ENCODE measurements at regions not wholly inside any gene's neighbourhood (a gene's known extent, or its start where the extent isn't known, plus 50 kb on each side); places are given as distances from the start of the nearest gene placed in this dataset.

DNA sequence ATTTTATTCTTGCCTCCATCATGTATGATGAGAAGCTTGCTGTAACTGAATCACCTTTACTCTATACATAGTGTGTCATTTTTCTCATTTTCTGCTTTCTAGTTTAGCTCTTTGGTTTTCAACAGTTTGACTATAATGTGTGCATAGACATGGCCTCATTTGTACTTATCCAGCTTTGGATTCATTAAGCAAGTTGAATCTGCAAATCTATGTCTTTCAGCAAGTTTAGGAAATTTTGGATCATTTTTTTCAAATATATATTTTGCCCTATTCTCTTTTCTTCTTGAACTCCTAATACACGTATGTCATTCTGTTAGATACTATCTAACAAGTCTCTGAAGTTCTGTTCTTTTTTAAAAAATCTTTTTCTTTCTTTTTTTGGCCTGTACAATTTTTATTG, 57.8 kb downstream of the PRLHR start:
- no peak for DNase-seq

DNA sequence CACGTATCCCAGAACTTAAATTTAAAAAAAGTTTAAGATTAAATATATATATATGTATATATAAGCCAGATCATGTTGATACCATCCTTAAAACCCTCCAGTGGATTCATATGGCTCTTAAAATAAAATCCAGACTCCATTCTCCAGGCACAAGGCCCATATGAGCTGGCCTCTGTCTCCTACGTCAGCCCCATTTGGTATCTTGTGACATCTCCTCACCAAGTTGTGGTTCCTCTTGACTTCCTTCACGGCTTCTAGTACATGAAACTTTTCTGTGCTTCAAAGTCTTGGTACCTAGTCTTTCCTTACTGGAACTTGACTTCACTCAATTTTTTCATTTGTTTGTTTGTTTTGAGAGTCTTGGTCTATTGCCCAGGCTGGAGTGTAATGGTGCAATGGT, 61.3 kb downstream of the PRLHR start:
- DNase-seq: no peak

DNA sequence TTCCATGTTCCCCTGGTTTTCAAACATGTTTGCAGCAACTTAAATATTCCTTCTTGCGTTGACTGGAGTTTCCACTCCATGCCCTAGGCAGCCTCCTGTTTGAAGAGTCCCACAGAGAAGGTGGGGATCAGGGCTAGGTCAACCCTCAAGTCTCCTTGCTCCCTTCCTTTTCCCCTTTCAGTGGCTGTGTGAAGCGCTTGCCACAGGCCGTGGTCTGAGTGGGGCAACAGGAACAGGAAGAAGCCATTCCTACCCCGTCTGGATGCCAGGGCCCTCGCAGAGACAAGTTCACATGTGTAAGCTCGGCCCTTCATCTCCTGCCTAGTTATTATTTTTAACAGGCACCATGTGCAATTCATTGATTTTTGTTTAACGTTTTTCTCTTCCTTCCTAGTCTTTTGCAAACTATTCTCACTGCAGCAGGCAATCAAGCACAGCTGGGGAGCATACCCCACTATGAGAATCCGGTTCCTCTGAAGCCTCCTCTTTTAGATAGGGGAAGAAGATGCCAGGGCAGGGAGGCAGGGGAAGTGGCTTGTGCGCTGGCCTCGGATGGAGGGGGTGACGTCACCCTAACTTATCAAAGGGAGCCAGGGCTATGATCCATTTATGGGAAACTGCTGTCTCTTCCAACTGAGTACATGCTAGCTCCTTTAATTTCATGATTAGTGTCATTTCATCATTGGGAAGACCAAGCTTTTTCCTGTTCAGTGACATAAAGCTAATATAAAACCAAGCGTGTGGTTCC, 64.2 kb downstream of the PRLHR start:
- DNase-seq: peak; percentile 44

DNA sequence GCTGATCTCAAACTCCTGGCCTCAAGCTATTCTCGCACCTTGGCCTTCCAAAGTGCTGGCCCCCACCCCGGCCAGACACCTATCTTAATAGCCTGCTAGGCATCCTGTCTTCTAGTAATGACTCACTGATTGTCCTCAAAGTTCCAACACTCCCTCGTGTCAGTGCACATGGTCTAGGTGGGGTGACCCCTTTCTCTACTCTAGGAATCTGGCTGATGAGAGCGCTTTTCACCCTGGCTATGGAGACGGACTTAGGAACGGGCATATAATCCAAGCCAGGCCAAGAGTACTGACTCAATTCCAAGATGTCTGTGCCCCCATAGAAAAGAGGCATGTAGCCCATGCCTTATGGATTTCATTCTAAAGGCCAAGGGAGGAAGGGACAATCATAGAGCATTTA, 67.0 kb downstream of the PRLHR start:
- DNase-seq: no peak

DNA sequence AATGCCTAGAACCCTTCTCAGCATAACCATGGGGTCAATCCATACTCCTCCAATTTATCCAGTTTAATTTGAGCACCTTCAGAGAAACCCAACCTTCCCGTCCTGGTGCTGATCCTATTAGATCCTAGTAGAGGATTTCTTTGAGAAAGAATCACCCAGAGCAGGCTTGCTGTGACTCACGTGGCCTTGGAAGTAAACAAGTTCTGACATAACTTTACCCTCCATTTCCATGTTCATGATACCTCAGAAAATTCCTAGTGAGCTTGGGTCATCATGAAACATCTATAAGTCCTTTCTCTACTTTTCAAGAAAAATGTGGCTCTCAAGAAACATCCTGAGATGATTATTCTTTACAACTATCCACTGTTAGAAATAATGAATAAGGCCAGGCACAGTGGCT, 71.7 kb downstream of the PRLHR start:
- DNase-seq: peak; percentile 34

DNA sequence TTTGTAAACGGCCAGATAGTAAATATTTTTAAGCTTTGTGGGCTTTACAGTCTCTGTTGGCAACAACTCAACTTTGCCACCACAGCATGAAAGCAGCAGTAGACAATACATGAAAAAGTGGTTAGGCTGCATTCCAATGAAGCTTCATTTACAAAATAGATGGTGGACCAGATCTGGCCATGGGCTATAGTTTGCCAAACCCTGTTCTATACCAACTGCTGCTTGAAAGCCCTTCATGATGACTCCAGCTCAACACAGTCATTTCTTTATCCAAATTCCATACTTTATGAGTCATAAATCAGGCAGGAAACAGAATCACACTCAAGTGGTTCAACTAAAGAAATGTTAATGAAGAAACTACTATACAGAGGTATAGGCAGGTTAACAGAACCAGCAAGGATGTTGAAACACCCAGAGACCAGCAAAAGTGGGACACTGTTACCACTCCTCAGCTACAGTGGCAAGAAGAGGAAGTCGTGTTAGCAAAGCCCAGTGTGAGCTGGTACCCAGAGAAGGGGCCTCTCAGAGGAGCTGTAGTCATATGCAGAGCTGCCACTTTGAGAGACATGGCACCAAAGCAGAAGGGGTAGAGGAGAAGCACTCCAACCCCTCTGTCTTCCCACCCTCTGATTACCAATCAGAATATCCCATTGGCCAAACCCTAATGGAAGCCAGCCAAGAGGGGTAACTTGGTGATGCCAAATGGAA, 72.5 kb downstream of the PRLHR start:
- peak; percentile 78 for DNase-seq

DNA sequence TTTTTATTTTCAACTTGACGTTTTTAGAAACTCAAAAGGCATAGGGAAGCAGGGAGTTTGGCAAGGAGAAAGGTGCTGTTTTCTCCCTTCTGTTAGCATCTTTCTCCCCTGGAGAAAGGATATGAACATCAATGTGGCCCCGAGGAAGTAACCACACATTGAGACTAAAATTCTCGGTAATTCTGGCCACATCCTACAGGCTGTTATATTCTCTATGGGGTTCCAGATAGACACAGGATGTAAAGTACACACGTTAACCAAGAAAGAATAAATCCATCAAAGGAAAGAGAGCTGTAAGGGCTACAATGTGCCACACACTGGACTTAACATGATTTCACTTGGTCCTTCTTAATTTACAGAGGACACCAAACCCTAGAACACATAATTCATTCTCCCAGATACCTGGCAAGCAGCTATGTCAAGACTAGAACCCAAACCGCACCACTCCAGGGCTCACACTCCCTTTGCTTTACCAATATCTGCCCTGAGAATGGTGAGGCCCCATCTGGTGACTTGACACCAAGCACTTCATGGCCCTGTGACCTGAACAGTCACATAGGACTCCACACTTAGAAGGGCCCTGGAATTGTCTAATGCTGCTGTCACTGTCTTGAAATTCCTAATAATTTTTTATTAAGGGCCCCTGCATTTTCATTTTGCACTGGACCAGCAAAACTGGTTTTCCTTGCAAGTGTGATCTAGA, 73.9 kb downstream of the PRLHR start:
- no peak for DNase-seq

DNA sequence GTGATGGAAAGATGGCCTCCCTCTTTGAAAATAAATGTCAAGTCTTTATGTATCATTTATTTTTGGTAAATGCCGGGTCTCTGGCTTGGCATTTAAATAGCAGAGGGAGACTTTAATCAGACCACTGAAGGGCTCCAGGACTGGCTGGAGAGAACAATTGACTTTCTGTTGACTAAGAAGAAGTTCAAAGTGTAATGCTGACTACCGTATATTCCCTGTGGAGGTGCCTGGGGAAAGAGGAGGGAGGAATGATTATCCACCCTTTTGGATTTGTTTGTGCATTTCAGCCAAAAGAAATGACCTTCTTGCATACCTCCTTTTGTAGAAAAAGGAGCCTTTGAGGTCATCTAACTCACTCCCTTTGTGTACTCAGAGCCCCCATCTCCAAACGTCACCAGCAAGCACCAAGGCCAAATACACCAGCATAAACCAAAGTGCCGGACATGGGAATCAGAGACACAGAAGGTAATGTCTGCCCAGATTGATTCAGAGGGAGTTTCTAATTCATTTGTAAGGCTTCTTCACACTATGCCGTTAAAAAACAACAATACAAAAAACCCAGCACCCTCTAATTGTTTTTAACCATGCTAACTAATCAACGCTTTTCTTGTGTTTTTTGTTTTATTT, 75.2 kb downstream of the PRLHR start:
- no peak for DNase-seq

DNA sequence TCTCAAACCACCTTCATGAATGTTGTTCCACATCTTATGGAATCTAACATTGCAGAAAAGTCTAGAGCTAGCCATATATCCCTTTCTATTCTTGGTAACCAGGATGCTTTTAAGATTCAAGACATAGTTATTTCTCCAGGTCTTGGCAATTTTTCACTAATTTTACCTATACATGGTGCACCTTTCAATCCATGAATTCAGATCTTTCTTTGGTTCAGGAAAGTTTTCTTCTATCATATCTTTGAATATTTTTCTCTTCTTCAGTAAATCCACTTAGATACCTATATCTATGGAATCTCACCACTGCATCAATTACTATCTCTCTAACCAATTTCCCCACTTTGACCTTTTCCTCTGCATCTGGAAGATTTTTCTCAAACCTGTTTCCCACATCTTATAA, 77.4 kb downstream of the PRLHR start:
- no peak for DNase-seq

DNA sequence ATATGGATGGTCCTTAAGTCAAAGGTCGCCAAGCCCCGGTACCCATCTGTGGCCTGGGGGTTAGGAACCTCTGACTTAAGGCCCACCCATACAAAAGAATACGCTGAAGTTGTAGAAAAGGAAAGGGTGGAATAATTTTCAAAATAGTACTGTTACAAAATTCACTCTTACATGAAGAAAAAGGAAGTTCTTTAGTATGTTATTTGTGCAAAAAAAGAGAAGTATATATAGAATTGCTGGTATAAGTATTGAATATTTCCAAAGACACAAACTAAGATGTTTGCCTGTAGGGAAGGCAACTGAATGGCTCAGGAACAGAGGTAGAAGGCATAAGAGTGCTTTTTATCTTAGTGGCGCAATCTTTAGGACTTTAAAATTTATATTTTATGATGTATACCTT, 78.7 kb downstream of the PRLHR start:
- DNase-seq: no peak

DNA sequence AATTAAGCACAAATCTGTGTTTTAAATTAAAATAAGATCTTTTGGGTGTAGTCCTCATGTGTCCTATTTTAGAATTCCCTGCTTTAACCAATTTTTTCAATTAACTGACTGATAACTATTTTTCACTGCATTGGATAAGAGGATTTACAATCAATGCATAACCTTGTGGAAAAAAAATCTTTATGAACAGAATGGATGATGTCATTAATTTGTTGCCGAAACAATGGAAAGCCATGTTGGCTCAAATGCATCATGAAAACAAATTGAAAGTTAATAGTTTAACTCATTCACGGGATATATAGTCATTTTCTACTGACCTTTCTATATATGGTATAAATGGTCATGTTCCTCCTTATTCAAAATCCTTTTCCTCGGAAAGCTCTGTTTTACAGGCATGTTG, 82.3 kb downstream of the PRLHR start:
- DNase-seq: no peak

DNA sequence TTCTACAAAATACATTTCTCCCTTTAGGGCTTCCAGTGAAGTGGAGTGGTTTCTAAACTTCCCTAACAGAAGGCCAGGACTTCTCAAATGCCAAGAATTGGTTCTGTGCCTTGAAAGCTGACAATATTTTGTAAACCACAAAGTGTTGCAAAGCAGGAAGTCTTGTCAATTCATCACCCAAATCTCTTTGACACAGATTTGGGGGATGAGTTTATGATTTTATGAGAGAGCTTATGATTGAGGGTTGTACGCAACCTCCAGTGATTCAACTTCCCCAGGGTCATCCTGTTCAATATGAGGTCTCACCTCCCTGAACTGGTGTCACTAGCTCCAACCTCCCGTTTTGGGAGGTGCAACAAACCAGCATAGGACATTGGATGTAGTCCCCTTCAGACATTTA, 83.7 kb downstream of the PRLHR start:
- no peak for DNase-seq

DNA sequence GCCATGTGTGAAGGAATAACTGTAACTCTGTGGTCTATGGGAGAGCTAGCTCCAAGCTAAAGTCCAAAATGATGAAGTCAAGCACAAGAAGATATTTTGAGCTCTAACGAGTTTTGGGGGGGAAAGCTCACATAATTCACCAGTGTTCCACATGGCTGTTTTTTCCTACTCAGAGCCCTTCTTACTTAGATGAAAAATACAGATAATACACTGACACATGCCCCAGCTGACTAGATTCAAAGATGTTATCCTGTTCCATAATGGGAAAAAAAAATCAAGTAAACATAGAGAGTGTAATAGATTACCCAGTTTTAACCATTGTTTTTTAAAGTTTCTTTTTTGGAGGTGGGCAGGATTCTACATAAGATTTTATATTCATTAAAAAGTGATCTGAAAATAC, 86.6 kb downstream of the PRLHR start:
- DNase-seq: no peak

DNA sequence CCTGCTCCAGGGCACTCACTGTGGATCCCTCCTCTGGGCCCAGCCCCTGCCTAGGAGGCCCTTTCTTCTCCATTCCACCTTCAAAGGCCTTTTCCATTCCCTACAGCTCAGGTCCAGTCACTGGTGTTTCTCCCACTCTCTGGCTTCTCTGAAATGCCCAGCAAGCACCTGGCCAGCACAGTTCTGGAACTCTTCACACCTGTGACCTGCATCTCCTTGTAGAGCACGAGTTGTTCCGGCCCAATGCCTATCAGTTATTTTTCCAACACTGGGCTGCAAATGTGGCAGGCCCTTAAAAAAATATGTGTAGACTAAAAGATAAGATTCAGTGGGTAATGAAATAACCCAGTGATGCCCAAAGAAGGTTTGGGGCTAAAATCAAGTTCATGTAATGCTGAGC, 87.1 kb downstream of the PRLHR start:
- DNase-seq: no peak

DNA sequence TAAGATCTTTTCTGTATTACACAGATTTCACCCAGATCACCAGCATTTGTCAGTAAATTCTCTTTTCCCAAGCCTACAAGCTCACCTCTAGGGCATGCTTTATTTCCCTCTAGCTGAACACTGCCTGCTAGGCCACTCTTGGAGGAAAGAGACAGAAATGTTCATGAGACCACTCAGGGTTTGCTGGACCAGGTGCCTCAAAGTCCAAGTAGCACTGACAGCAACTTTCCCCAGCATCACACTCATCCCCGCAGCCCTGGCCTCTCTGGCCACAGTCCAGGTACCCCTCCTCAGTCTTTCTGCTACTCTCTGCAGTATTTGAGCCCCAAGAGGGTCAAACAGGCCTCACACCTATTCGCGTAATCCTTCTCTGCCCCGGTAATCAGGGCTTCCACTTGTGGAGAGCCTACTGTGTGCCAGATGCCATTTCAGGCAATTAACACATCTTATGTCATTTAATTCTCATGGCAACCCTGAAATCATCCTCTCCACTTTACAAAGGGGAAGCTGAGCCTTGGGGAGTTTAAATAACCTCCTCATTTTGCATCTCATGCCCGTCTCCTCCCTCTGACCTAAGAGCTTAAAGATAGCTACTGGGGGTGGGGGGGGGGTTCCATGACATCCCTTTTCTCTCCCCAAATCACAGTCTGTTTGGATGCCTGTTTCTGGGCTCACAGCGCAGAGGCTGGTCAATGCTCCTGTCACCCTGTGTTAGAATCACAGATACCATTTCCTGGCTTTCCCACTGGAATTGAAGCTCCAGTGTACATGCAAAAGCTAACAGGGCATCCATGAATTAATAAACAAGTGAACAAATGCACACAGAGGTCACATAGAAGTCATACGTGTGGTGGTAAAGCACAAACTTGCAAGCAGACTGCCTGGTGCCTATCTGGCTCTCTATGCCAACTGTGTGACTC, 88.5 kb downstream of the PRLHR start:
- DNase-seq: no peak

DNA sequence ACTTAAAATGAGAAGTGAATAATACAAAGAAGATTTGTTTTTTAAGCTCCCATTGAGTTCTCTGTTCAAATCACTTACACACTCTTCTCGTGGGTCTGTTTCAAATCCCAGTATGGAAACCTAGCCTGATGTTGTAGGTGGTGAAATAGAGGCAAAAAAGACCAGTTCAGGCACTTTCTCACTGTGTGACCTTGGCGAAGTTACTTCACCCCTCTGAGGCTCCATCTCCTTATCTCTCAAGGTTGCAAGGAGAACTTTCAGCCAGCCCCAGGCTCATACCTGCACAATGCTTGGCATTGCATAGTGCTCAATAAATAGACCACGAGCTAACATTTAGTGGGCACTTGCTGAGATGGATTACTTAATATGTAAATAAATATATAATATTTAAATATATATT, 90.1 kb downstream of the PRLHR start:
- DNase-seq: no peak

DNA sequence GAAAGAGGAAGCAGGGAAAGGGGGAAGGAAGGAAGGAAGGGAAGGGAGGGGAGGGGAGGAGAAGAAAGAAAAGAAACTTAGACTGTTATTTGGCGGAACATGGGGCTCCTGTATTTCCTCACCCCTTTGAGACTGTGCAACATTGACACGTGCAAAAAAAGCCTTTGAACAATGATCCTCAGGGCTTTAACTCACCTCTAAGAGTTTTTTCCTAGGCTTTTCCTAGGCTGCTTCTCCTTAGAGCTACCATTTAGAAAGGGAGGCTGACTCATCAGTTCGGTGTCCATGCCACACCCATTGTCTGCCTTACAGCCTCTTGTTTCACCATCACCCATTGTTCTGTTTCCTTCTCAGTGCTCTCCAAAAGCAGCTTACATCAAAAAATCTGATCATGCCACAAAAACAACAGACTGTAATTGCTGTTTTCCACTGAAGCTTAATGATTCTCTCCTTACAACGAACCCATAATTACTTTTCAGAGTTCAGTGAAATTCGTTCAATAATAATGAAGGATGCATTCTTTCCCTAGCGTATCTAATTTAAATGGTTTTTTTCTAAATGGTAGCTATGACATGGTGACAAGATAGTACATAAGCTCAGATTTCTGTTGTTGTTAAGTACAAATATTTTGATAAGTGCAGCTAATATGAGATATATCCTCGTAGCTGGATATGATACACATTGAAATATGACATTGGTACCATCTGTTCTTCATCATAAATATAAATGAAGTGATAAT, 90.8 kb downstream of the PRLHR start:
- DNase-seq: peak; percentile 59

DNA sequence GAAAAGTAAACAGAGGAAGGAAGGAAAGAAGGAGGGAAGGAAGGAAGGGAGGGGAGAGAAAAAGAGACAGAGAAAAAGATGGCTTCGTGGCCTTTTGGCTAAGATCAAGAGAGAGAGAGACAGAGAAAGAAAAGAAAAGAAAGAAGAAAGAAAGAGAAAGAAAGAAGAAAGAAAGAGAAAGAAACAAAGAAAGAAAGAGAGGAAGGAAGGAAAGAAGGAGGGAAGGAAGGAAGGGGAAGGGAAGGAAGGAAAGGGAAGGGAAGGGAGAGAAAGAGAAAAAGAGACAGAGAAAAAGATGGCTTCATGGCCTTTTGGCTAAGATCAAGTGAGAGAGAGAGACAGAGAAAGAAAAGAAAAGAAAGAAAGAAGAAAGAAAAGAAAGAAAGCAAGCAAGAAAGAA, 91.4 kb downstream of the PRLHR start:
- no peak for DNase-seq

DNA sequence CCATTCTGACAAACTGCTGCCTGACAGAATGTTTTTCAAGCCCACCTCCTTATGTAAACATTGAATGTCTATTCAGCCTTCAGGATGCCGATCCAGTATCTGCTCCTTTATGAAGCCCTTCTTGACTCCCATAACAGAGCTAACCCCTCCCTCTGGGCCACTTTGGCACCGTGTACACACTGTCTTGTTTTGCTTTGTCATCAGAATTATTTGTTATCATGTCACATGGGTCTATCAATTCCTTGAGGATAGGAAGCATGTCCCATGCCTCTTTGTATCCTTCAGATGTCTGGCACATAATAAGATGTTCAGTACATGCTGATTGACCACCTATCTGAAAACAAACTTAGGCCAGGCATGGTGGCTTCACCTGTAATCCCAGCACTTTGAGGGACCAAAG, 92.3 kb downstream of the PRLHR start:
- no peak for DNase-seq

DNA sequence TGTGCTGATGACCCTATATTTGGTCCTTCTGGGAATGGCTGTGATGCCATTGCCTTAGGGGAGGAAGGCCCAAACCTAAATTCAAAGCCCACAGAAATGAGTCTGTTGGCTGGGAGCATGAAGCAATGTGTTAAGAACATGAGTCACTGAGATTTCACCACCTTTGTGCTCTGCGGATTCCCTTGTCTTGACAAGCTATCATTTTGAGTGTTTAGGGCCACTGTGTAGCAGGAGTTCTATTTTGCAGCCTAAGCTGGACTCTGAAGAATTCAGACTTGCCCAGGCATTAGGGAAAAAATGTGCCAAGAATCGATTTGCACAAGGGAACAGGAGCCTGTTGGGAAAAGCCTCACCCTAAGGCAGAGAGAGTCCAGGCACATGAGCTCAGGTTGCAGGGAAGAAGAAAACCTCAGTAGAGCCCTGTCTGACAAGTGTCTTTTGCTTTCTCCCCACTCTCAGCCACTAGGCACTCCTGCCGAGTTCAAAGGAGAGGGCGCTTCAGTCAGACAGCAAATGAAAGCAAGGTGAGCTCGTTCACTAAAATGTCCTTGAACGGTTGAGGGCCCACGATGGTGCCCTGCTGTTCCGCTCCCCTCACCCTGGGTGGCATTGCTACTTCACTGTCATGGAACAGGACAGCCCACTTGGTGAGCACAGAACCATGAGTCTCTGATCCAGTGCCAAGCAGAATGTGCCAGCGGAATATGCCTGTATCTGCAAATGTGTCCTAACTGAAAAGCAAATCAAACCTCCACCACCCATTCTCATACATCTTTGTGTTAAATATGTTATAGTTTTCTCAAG, 93.6 kb downstream of the PRLHR start:
- peak; percentile 60 for DNase-seq

DNA sequence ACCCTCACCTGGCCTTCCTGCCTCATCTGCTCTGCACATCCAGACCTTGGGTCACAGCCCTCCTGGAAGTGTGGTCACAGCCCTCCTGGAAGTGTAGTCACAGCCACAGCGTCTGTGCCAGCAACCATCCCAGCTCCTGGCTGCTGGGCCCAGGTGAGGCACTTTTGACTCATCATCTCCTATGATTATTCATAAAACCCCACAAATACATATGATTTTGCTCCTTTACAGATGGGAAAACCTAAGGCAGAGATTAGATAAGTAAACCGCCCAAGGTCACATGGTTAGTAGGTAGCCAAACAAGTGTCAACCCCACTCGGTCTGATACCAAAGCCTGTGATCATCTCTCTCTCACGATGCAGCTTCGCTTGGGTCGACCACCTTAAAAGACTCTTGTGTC, 94.3 kb downstream of the PRLHR start:
- peak; percentile 18 for DNase-seq

Measured in EL (cell line).